NCI-H2196 (cell line): ENCODE measurements at regions not wholly inside any gene's neighbourhood (a gene's known extent, or its start where the extent isn't known, plus 50 kb on each side); places are given as distances from the start of the nearest gene placed in this dataset.

ENCODE experiments used
- DNase-seq: peaks from one replicate; lab custom pipeline; 2025; ENCODE audit not compliant: unreplicated experiment; lab: John Stamatoyannopoulos, UW

DNA sequence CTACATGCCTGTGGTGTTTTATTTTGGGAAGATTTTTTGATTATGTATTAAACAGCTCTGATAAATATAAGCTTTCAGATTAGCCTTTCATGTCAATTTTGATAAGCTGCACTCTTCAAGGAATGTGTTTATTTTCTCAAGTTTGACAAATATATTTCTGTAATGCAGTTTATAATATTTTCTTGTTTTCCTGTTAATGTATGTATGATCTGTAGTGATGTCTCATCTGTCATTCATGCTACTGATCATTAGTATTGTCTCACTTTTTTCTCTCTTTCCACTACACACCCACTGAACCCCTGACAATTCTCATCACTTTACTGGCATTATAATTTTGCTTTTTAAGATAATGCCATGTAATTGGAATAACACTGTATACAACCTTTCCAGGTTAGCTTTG is 100.9 kb downstream of the TMEM18 start:
- no peak for DNase-seq

DNA sequence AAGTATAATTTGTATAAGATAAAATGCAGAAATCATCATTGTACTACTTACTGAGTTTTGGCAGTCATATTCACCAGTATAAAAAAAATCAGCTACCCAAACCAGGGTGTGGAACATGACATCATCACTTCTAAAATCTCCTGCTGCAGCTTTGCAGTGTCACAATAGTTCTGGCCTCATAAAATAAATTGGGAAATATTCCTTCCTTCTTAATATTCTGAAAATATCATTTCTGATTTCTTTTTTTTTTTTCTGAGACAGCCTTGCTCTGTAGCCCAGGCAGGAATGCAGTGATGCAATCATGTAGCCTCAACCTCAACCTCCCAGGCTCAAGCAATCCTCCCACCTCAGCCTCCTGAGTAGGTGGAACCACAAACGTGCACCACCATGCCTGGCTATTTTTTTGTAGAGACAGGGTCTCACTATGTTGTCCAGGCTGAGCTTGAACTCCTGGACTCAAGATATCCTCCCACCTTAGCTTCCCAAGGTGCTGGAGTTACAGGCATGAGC is 101.4 kb downstream of the TMEM18 start:
- DNase-seq, result no peak

DNA sequence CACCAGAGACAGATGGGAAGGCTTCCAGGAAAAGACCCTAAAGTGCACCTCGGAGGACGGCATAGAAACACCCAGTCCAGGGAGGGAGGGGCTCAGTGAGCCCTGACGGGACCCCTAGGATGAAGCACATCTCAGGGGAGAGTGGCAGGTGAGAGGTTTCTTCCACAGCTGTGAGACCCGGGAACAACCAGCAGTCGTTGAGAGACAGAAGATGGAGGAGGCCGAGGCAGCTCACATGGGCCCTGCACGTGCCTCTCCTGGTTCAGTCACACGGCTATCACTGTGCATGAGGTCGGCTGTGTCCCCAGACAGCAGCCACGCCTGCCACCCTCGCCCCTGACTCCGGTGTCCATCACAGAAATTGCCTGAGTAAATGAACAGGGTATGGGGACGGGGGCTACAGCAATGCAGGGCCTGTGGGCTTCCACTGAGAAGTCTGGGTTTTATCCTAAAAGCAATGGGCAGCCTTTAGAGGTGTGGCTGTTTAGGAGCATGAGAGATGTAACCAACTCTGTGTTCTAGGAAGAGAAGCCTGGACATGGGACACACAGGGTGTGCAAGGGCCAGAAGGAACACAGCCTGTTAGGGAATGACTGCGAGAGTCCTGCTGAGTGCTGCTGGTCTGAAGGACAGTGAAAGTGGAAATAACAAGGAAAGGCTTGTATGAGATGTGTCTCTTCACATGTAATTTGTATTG is 102.0 kb downstream of the TMEM18 start:
- no peak for DNase-seq

DNA sequence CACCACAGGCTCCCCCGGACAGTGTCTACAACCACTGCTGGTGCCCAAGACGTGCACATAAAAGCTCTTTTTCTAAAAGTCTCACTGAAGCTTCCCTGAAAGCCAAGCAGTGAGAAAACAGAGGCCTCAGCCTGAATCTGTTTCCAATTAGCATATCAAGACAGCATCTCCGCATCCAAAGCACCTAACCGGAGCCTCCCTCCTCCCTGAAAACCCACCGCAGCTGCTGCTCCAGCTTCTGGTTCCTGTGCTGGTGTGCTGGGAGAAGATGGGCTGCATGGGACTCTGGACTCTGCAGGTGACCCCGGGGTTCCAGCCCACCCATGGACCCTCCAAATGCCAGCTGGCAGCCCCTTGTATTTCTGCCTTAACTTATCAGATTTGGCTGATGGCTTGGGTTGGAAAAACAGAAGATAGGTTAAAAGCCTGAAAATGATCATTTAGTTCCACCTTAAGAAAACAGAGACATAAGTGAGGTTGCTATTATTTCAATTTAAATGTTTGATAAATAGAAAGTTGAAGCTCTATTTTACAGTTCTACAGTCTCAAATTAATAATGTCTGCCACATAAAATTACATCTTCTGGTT is 103.3 kb downstream of the TMEM18 start:
- no peak for DNase-seq

DNA sequence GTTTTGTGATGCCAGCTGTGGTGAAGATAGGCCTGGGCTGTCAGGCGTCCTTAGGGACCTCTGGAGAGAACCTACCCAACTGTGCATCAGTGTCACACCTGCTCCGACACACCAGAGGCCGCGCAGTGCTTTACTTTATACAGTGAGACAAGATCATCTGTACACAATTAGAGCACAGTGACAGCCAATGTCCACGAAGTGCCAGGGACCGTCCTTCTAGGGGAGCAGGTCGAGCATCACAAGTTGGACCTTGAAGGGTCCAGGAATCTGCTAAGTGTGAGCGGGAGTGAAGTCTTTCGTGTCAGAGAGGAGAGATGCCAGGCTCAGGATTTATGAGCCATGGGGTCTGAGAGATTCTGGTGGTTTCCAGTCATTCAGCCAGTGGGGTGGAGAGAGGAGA is 104.2 kb downstream of the TMEM18 start:
- no peak for DNase-seq

DNA sequence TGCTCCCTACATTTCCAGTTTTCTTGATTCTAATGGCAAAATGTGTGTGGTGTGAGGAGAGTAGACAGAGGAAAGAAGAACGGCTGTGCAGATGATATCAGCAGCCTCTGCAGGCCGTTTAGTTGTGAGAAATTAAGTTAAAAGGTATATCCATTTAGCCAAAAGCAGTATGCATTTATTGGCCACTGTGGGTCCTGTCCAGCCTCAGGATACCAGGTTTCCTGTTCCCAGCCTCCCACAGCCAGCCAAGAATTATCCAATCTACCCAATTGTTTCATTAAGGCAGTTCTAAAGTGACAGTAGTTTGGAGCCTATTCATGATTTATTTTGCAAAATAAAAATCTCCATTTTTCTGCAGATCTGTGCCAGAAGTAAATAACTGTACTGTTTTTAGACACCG is 107.5 kb downstream of the TMEM18 start:
- no peak for DNase-seq

DNA sequence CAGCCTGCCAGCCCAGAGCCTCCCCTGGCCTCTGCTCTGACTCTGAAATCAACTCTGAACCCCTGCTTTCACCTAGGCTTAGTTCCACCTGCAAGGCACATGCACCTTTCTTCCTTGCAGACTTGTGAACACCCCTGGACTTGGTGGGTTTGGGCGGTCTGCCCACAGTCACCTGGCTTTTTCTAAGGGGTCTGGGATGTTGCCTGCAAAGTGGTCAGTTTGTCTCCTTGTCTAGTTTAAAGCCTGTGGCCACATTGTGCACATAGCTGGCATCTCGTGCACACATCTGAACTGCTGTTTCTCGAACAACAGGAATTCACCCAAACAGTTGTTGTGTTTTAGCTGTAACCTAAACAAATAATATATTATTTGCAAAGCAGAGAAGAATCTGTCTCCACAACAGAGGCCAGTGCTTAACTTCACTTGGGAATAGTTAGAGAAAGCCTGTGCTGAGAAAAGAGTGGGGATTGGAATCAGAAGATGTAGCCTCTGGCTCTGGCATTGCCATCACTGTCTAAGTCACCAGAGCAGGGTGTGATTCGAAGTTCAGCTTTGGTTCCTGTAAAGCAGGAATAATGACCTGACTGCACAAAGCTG is 108.5 kb downstream of the TMEM18 start:
- no peak for DNase-seq

DNA sequence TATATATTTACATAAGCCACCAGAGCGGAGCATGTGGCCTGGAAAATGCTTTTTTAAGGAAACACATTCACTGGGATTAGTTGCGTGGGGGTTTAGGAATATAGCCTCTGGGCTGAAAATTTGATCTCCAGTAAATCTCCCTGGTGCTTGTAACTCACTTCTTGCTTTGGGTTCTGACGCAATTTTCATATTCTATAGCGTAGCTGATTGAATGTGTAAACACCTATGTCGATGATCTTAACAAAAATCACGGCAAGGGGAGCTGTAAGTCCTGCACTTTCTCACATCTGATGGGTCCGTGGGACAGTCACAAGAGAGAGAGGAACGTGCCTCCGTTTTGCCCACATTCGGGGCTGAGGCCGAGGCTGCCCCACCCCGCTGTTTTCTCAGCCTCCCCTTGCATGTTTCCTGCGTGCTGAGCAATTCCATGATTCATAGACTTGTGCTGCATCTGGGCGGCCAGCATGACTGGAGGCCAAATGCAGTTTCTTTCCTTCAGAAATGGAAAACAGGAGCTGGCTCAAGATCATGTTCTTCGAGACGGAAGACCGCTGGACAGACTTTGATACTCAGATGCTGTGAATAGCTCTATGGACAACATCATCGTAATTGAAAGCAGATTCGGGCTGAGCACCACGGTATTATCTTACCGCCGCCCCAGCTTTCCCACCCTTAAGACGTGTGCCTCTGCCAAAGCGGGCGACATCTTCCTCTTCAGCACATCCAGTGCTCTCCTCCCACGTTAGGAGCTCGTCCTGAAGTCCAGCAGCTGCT is 109.2 kb downstream of the TMEM18 start:
- DNase-seq, result no peak

DNA sequence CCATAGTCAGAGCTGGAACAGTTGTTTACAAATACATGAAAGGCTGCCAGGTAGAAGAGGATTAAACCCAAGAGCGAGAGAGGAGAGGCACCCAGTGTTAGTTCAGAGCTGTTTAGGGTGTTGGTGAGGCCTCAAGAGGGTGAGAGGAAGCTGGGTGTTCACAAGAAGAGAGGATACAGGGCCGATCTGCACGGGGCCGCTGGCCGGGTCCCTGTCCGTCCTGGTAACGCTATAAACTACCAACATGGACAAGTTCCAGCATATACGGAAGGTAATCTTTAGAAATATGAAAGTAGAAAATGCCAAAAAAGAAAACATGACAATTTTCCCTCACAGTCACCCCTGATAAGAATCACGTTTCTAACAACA is 109.7 kb downstream of the TMEM18 start:
- no peak for DNase-seq

DNA sequence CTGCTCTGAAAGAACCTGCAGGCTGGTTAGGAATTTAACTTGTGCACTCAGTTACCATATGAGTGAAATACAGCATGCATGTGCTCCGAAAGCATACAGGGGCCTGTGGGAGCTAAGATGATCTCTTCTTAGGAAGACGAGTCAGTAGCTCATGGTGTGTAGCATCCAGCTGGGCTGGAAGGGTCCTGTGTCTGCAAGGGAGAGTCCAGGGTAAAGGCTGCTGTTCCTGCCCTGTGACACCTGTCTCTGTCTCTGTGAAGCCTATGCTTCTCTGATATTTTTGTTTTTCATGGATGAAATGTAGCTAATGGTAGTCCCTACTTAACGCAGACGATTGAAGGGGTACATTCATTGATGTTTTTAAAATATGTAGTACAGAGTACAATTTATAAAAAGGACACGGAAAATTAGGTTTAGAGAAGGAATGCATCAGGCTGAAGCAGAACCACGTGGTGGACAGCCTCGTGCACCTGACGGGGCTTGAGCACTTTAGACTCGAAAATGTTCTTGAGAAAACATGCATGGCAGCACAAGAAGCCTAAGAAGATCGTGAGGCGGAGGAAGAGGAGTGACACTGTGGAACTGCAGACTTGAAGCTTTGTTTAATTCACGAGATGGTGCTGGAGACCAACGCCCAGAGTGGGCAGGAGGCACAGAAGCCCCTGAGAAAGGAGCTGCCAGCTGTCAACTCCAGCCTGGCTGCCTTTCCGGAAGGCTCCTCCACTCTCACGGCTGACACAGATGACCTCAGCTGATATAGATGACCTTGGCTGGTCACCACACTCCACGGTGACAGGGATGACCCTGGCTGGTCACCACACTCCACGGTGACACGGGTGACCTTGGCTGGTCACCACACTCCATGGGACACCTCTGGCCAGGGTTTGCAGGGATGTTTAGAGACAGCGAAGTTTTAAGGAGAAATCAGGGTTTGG is 110.6 kb downstream of the TMEM18 start:
- DNase-seq, result no peak

DNA sequence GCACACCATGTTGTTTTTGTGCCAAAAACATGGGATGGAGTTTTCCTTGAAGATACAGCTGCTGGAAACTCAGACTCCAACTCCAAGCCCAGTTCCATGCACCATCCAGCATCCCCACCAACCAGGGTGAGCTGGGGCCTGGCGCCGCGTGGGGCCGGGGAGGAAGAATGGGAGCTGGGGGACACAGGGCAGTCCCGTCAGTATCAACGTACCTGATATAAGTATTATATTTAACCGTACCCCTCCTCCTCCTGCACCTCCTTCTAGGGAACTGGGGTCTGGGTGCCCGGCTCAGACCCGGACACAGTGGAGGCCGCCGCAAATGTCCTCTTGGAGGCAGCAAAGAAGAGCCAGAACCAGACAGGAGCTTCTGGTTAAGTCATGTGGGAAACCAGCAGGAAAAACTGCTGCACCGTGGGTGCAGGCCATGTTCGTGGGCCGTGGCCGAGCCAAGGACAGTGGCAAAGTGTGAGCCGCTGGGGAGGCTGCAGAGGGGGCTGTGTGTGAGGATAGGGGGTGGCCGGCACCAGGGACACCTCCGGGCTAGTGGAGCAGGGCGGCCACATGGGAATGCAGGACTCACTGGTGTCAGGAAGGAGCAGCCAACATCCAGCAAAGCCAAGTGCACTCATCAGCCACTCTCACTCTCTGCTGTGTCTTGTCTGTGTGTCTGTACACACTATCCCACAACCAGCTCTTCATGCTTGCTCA is 112.6 kb downstream of the TMEM18 start:
- DNase-seq, result no peak

DNA sequence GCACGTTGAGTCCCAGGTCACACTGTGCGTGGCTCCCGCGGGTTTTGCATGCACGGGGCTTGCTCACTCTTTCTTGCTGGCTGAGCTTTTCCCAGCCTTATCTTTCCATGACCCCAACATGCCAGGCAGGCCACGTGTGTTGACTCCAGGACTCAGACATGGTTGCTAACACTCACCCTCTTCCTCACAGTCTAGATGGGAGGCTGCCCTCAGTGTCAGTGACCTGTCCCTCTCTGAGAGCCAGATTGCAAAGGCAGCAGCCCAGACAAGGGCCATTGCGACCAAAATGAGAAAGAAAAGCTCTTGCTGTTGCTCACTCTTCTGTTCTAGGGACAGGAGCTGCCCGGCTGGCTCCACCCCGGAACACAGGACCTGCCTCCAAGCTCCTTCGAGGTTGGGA is 113.7 kb downstream of the TMEM18 start:
- no peak for DNase-seq

DNA sequence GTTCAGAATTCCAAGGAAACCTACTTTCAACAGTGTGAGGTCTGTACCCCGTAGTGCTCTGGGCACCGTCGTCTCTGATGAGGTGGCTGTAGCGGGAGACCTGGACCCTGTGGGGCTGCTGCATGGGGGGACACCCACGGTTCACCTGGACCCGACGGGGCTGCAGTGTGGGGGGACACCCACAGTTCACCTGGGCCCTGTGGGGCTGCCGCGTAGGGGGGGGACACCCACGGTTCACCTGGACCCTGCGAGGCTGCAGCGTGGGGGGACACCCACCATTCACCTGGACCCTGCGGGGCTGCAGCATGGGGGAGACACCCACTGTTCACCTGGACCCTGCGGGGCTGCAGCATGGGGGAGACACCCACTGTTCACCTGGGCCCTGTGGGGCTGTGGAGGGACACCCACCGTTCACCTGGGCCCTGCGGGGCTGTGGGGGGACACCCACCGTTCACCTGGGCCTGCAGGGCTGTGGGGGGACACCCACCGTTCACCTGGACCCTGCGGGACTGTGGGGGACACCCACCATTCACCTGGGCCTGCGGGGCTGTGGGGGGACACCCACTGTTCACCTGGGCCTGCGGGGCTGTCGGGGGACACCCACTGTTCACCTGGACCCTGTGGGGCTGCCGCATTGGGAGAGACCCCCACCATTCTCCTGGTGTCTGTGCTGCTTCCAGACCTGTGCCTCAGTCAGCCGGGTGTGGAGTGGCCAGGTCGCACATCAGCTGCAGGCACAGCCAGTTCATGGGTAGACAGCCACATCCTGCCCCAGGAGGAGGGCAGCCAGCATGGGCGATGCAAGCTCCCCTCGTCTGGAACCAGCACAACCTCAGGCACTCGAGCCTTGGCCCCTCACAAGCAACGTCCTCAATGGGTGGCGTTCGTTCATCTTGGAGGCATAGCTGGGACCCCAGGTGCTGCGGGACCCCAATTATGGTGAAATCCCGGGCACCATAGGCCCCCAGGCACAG is 114.5 kb downstream of the TMEM18 start:
- no peak for DNase-seq

DNA sequence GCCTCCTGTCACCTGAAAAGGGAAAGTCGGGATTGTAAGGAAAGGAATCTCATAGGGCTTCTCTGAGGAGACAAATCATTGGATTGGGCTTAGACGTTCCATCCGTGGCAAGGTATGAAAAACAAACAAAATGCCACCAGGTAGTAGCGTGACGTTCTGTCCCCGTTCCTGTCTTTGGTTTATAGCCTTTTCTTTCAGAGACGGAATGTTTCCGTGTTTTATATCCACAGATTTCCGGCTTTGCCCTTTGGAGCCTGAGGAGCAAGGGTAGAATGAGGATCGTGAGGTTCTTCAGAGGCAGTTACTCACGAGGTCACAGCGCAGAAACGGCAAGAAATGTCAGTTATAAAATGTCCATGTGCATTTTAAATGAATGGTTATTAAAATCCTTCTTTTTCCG is 118.3 kb downstream of the TMEM18 start:
- DNase-seq, result no peak

DNA sequence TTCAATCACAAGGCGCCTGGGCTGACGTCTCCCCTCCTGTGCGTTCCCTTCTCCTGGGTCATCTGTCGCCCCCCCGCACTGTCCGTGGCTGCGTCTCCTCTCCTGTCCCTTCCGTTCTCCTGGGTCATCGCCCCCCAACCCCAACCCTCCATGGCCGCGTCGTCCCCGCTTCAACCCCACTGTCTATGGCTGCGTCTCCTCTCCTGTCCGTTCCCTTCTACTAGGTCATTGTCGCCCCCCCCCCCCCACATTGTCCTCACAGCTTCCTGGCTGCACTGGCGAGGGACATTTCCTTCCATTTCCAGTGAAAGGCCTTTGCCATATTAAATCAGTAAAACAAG is 118.9 kb downstream of the TMEM18 start:
- no peak for DNase-seq

DNA sequence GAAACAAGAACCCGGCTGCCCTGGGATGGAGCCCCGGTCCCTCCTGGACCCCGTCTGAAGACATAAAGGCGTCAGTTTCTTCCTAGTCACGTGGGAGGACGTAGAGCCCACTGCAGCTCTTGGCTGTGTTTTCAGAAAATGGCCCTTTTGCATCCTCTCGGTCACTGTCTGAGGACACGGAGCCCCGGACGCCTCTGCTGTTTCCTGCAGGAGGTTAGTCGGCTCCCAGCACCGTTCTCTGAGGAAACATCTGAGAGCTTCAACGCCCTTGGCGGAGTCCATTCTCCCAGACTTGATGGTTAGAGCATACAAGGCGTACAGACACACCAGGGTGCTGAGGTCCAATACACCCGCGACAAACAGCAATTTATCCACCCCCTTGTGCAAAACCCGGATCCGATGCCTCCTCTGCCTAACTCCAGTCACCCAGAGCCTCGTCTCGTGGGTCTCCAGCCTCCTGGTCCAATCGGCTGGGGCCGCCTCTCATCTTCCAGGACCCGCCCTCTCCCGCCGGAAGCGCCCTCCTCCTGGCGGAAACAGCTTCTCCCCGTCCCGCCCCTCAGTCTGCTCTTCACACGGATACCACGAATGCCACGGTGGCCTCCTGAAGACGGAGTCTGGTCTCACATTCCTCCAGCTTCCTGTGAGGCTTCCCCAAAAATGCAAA is 119.4 kb downstream of the TMEM18 start:
- DNase-seq, result no peak

DNA sequence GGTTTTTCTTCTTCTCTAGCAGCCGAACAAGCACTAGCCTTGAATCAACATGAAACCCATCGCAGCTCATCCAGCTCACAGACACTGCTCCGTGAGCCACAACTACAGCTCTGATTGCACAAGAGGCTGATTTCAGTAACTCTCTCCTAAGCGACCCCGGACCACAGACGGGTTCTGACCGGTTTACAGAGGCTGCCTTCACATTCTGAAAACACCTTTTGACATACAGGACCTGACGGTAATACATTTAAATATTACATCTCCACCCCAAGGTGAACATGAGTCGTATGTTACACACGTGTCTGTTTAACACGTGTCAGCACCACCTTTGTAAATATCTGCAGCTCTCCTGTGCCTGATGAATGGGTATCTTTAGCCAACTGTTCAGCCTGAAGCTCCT is 120.7 kb downstream of the TMEM18 start:
- DNase-seq, result no peak

DNA sequence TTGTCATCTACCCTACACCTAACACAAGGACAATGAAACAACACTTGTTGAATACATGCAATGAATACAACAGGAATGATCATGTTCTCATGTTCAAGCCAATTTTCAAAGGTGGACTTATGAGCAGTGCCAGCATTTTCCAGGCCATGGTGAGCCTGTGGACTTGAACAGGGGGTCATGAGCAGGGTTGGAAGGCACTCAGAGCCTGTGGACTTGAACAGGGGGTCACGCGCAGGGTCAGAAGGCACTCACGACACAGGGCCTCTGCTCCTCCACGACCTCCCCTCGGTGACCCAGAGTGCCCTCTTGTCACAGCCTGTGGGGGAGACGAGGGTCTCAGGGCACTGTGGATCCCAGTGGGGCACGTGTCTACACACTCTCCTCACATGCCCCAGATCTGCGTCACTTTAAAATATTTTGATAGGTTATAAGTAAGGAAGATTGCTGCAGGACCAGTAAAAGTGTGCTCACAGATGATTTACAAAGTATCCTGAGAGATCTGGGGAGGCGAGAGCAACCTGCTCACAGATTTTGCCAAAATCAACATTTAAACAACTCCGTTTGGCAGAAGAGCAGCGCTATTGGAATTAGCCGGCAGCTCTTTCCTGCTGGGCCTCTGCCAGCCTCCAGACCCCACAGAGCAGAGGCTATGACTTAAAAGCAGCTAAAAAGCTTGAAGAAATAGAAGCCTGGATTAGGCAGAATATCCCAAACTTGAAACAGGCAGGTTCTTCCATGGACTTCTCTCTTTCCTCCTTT is 121.9 kb downstream of the TMEM18 start:
- no peak for DNase-seq
